GM23248 (cell line): ENCODE measurements at regions not wholly inside any gene's neighbourhood (a gene's known extent, or its start where the extent isn't known, plus 50 kb on each side); places are given as distances from the start of the nearest gene placed in this dataset.

Source experiments
- EZH2 ChIP-seq: fragments of 200-600 bp; sonication (generic); IDR thresholded peaks from 2 replicates; pipeline ENCODE4 v1.6.1; 2018; ENCODE audit warnings: antibody characterized with exemption, mild to moderate bottlenecking; ENCODE audit not compliant: insufficient read depth, poor library complexity, severe bottlenecking
- EZH2phosphoT487 ChIP-seq: fragments of 200-600 bp; sonication (generic); IDR thresholded peaks from 2 replicates; pipeline ENCODE4 v1.6.1; 2018; ENCODE audit warnings: antibody characterized with exemption, moderate library complexity, mild to moderate bottlenecking, low read depth; ENCODE audit not compliant: insufficient read depth

DNA sequence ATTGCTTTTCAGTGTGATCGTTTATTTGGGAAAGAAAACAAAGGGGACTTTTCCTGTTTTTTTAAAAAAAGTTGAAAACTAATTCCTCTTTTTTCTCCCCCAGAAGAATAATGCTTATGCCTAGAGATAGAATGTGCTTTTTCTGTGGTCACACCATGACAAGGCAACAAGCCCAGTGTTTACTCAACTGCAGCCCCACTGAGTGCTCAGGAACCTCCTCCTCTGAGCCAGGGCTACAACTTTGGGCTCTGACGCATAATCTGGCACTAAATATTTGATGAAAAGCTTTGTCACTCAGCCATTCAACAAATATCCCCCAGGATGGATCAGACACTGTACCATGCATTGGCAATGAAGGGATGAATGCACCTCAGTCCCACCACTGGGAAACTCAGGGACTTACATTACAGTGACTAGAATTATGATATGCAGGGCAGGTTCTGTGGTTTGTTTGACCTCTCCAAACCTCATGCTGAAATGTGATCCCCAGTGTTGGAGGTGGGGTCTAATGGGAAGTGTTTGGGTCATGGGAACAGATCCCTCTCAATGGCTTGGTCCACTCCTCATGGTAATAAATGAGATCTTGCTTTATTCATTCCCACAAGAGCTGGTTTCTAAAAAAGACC is 155.9 kb downstream of the CCDC34 start:
- TF ChIP-seq EZH2phosphoT487 (no peak), EZH2 (no peak)
